Stimulated activated CD8-positive, alpha-beta memory T cell treated with anti-CD3 and anti-CD28 coated beads, Interleukin-12 subunit alpha, Interleukin-12 subunit beta, amount 100 ng/mL, for 24 hours (primary cell): ENCODE measurements at regions not wholly inside any gene's neighbourhood (a gene's known extent, or its start where the extent isn't known, plus 50 kb on each side); places are given as distances from the start of the nearest gene placed in this dataset.

Experiments used
- DNase-seq: peaks from one replicate; pipeline ENCODE4 v3.0.0-alpha.2; 2020; ENCODE audit errors: extremely low read depth

- no peak for DNase-seq
Measured at GRCh38 chr1:13968361-13968760, 268.4 kb downstream of the PRDM2 start.

- DNase-seq, result no peak
Measured at GRCh38 chr1:13970631-13971247, 270.8 kb downstream of the PRDM2 start.

DNA sequence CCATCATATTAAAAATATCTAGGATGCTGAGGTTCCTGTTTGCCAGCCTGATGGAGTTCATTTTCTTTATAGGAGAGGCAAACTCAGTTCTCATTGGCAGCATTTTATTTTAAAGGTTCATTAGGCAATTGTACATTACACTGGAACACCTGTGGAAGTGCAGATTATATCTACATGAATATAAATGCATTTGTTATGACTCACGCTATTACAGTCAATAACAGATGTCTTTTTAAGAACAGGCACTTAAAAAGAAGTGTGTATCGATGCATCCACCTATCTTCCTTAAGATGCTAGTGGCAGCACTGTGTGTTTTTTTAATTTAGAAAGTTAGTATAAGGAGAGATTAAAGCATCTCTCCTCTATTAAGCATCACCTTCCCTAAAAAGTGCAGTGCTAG, 276.5 kb downstream of the PRDM2 start:
- DNase-seq, result no peak

DNA sequence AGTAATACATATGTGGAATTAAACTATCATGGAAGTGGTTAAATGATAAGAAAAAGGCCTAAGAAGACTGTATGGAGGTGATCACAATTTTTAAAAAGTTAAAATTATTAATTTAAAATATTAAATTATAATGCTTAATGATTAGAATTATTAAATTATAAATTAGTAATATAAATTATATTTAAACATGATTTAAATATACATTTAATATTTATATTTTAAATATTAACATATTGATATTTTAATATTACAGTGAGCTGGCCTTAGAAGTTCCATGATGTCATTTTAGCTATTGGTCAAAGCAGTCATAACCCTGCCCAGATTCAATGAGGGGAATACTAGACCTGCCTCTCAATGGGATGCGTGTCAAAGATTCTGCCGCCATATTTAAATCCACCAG, 281.2 kb downstream of the PRDM2 start:
- DNase-seq, result no peak

- DNase-seq, result no peak
Measured at GRCh38 chr1:13983393-13983792, 283.4 kb downstream of the PRDM2 start.

DNA sequence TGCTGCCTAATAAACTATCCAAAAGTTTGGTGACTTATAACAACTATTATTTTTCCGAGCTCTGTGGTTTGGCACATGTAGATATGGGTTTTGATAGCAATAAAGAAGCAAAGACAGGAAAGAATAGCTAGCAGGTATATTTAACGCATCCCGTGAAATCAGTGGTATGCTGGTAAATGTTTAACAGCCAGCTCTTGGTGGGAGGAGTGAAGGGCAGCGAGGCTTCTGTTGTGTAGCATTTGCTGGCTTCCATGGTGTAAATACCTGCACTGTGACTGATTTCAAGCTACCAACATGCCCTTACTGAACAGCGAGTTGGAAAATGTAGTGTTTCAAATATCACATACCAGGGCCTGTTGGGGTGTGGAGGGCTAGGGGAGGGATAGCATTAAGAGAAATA, 291.0 kb downstream of the PRDM2 start:
- DNase-seq, result no peak

GRCh38 chr1:13992489-13993285, 292.7 kb downstream of the PRDM2 start:
- no peak for DNase-seq

GRCh38 chr1:13994386-13994785, 294.4 kb downstream of the PRDM2 start:
- DNase-seq, result no peak

DNA sequence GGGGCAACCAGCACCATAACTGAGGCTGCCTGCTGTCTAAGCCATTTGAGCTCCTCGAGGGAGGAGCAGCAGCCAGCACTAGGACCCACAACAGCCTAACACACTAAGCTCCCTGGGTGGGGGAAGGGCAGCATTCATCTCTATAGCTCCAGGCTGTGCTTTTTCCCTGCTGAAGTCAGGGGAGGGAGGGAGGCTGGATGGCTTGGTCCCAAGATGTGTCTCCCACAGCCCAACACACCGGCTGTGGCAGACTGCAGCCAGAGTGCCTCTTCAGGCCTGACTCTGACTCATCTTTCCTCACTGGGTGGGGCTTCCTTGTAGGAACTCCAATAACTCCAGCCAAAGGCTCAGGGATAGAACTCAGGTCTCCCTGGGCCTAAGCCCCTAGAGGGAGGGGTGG, 296.3 kb downstream of the PRDM2 start:
- no peak for DNase-seq

DNA sequence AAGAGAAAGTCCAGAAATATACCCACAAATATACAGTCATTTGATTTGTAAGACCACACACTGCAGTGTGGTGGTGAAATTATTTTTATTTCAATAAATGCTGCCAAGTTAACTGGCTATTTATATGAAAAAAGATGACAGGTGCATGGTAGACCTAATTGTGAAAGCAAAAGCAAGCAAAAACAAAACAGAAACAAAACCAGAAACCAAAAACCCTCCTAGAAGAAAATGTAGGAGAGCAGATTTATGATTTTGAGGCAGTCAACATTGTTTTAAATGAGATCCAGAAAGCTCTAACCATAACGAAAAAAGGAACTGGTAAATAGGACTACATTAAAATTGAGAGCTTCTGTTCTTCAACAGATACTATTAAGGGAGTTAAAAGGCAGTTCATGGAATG, 303.6 kb downstream of the PRDM2 start:
- DNase-seq, result no peak

GRCh38 chr1:14009582-14009981, 309.6 kb downstream of the PRDM2 start:
- DNase-seq, result no peak

DNA sequence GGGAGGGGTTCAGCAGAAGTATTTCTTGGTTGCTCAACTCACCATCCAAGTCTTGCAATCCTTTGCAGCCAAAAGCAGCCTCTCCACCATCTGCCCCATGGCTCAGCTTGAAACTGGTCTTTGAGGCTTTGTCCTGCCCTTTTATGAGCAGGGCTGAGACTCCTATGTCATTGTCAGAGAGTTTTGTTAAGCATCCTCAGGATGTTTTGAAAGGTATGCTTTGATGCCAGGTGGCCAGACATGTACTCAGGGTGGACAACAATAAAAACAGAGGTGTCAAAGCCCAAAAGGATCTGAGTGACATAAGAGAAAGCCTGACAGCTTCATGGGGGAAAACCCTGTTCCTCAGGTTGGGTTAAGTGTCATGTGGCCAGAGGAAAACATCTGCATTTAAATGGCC, 310.5 kb downstream of the PRDM2 start:
- DNase-seq, result no peak

- no peak for DNase-seq
Measured at GRCh38 chr1:14011132-14011531, 311.1 kb downstream of the PRDM2 start.

DNA sequence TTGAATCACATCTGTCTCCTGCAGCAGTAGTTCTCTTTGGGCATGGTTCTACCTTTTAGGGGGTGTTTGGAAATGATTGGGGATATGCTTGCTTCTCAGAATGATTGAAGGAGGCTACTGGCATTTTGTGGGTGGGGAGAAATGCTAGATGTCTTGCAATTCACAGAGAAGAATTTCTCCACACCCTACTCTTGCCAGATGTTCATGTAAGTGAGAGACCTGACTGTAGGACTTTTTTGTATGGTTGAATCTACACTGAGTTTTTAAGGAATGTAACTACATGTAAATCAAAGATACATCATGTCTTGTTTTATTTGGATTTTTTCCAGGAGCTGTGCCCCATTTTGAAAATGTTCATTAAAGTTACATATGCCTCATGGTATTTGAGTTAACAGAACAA, 311.9 kb downstream of the PRDM2 start:
- DNase-seq, result no peak

DNA sequence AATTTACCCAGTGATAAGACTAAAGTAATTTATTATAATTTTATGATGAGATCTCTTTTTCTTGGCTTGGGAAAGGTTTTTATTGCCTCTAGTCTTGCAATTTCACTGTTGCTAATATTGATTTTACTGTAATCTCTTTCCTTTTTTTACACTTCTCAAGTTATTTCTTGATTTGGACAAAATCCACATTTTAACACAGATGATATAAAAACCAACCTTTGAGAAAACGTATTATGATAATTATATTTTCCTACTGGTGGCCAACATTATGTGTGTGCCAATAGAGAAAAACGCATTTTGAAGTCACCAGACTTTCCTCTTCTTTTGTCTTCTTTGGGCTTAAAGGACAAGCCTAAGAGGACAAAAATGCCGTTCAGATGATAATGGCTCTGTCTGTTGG, 314.9 kb downstream of the PRDM2 start:
- DNase-seq, result no peak

- DNase-seq, result no peak
Measured at GRCh38 chr1:14015917-14016316, 315.9 kb downstream of the PRDM2 start.

DNA sequence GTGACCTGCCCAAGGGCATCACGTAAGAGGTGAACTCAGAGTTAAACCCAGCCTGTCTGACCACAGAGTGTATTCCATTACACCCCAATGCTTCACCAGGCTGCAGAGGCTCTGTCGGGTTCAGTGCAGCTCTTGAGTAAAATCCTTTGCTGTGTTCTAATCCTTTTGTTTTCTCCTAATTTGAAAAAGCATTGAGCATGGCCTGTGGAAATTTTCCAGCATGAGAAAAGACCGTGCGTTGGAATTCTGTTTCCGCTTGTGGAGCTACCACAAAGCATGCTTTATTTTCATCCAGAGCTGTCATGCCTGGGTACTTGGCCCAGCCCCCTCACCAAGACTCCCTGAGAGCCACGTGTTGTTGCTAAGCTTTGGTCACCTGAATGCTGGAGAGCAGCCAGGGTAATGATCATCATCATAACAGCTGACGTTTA, 317.6 kb downstream of the PRDM2 start:
- DNase-seq, result no peak

DNA sequence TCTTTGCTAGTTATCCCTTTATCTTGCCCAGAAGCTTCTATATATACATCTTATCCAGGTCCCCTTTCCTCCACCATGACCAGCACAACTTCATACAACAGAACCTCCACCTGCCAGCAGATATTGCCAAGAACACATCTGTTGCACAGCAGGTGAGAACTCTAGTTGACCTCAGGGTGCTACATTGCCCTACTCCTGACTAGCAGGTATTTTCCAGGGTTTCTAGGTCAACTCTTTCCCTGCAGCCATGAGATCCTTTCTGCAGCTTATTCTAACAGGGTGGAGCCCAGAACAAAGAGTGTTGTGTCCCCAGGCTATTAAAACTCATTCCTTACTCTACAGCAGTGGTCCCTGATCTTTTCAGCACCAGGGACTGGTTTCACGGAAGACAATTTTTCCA, 319.5 kb downstream of the PRDM2 start:
- DNase-seq, result no peak

DNA sequence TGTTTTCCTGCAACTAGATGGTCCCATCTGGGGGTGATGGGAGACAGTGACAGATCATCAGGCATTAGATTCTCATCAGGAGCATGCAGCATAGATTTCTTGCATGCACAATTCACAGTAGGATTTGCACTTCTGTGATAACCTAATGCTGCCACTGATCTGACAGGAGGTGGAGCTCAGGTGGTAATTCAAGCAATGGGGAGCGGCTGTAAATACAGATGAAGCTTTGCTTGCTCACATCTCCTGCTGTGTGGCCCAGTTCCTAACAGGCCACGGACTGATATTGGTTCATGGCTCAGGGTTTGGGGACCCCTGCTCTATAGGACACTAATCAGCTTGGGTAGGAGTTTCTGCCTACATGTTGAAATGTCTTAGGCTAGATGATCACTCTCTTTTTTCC, 320.0 kb downstream of the PRDM2 start:
- no peak for DNase-seq

DNA sequence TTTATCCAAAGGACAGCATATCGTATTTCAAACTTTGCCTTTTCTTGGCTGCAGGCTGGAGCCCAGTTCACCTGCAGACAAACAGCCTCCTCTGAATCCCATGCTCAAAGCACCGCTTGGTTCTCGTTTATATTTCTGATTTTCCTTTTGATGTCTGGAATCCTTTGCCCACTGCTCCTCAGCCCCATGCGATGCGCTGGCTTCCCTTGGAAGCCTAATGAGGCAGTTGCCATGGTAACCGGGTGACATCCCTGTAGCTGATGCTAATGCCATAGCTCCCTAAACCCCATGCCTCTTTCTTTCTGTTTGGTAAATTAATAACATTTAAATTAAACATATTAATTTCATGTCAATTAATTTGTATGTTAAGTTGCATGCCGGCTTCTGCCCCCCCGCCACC, 327.1 kb downstream of the PRDM2 start:
- no peak for DNase-seq

- no peak for DNase-seq
Measured at GRCh38 chr1:14031461-14031860, 331.5 kb downstream of the PRDM2 start.

DNA sequence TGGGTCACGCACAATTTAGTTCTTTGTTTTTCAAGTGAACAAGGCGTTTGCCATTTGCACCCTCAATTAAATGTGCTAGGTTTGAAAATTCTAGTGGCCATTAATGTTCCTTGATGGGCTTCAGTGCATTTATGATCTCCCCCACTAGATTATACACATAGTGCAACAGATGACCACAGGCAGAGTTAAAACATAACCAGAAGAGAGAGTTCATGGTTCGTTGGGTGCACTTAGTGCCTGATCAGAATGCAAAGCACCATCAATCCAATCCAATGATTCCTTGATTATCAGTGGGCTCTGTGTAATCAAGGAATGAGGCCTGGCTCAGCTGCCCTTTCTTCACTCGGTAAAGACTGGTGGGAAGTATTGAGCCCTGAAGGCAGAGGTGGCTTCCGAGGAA, 334.5 kb downstream of the PRDM2 start:
- DNase-seq, result no peak

DNA sequence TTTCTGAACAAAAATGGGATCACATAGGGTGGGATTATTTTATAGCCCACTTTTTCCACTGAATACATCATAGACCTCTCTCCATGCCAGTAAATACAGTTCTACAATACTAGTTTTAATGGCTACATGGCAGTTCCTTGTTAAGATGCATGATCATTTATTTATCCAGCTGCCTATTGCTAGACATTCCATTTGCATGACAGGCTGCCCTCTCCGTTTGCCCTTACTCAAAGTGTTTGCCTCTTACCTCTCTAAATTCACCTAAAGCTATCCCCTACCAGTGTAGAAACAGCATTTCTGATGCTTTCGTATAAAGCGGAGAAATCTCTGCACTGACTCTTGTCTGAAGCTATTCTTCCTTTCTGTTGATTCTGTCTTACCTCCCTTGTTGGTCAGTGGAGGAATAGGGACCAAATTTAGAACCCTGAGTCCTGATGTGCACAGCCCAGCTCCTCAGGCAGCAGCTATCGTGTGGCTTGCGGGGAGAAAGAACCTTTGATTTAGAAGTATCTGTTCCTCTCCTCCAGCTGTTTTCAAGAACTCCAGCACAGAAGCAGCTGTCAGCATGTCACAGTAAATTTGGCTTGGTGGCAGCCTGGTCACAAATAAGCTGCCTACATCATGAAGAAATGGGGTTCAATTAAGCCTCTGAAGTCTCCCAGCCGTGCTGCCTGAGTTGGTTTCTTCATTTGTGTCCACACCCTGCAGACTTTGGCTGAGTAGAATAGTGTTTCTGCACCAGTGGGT, 337.3 kb downstream of the PRDM2 start:
- DNase-seq, result no peak
